ENCODE measurements at regions not wholly inside any gene's neighbourhood (a gene's known extent, or its start where the extent isn't known, plus 50 kb on each side); places are given as distances from the start of the nearest gene placed in this dataset.
A peak's percentile ranks its signal among the peaks of the same experiment; 100 is the strongest.
"Not testable (repeated sequence)": the region's sequence is repeated elsewhere in the genome, so short reads cannot be mapped to it uniquely, and the experiment has no call there.

GRCh38 chr17:34771891-34772290 is 189.4 kb downstream of the CCT6B start:
- DNase-seq = no peak

GRCh38 chr17:34770586-34770985 is 190.7 kb downstream of the CCT6B start:
- DNase-seq = no peak

GRCh38 chr17:34769899-34770298 is 190.5 kb downstream of the TMEM132E start:
- no peak for DNase-seq

GRCh38 chr17:34769049-34769448 is 189.7 kb downstream of the TMEM132E start:
- DNase-seq = no peak

- DNase-seq = no peak
Measured at GRCh38 chr17:34765291-34765690, 185.9 kb downstream of the TMEM132E start.

GRCh38 chr17:34764716-34765115 is 185.3 kb downstream of the TMEM132E start:
- no peak for DNase-seq

GRCh38 chr17:34763728-34764665 is 184.6 kb downstream of the TMEM132E start:
- no peak for DNase-seq

GRCh38 chr17:34762078-34762477 is 182.7 kb downstream of the TMEM132E start:
- no peak for DNase-seq

- DNase-seq = no peak
Measured at GRCh38 chr17:34761646-34762045, 182.3 kb downstream of the TMEM132E start.

- no peak for DNase-seq
Measured at GRCh38 chr17:34760931-34761495, 181.6 kb downstream of the TMEM132E start.

- no peak for DNase-seq
Measured at GRCh38 chr17:34758718-34759117, 179.3 kb downstream of the TMEM132E start.

GRCh38 chr17:34758316-34758715 is 178.9 kb downstream of the TMEM132E start:
- DNase-seq = no peak

- DNase-seq = no peak
Measured at GRCh38 chr17:34757611-34758010, 178.2 kb downstream of the TMEM132E start.

GRCh38 chr17:34757106-34757505 is 177.7 kb downstream of the TMEM132E start:
- DNase-seq = no peak

- peak; percentile 18 for DNase-seq
Measured at GRCh38 chr17:34756637-34757021, 177.2 kb downstream of the TMEM132E start.

GRCh38 chr17:34755981-34756636 is 176.7 kb downstream of the TMEM132E start:
- DNase-seq = no peak

- no peak for DNase-seq
Measured at GRCh38 chr17:34755371-34755770, 176.0 kb downstream of the TMEM132E start.

GRCh38 chr17:34750004-34750403 is 170.6 kb downstream of the TMEM132E start:
- DNase-seq = no peak

GRCh38 chr17:34741967-34742366 is 162.6 kb downstream of the TMEM132E start:
- DNase-seq = no peak

- DNase-seq = no peak
Measured at GRCh38 chr17:34740565-34741520, 161.5 kb downstream of the TMEM132E start.

GRCh38 chr17:34739386-34739785 is 160.0 kb downstream of the TMEM132E start:
- no peak for DNase-seq

- DNase-seq = not testable (repeated sequence)
Measured at GRCh38 chr17:34737673-34738072, 158.3 kb downstream of the TMEM132E start.
